Stromal cell of bone marrow (primary cell): ENCODE measurements at regions not wholly inside any gene's neighbourhood (a gene's known extent, or its start where the extent isn't known, plus 50 kb on each side); places are given as distances from the start of the nearest gene placed in this dataset.
"Not testable (repeated sequence)": the region's sequence is repeated elsewhere in the genome, so short reads cannot be mapped to it uniquely, and the experiment has no call there.

Source experiments
- DNase-seq: peaks from one replicate; pipeline ENCODE4 v3.0.0-alpha.2; 2012; ENCODE audit warnings: low read depth

GRCh38 chr18:71233177-71233576 is 944.3 kb downstream of the SOCS6 start:
- DNase-seq: no peak

- no peak for DNase-seq
These were observed 934.6 kb downstream of the SOCS6 start for GRCh38 chr18:71223486-71223885.

GRCh38 chr18:71221405-71221804 is 932.6 kb downstream of the SOCS6 start:
- no peak for DNase-seq

- not testable (repeated sequence) for DNase-seq
These were observed 923.9 kb downstream of the SOCS6 start for GRCh38 chr18:71212739-71213138.

- DNase-seq: no peak
These were observed 923.4 kb downstream of the SOCS6 start for GRCh38 chr18:71212222-71212621.

- no peak for DNase-seq
These were observed 921.1 kb downstream of the SOCS6 start for GRCh38 chr18:71209944-71210343.

GRCh38 chr18:71194438-71194837 is 905.6 kb downstream of the SOCS6 start:
- no peak for DNase-seq

- no peak for DNase-seq
These were observed 900.7 kb downstream of the SOCS6 start for GRCh38 chr18:71189581-71189980.

- no peak for DNase-seq
These were observed 879.8 kb downstream of the SOCS6 start for GRCh38 chr18:71168557-71169145.

GRCh38 chr18:71136487-71136886 is 847.6 kb downstream of the SOCS6 start:
- DNase-seq: no peak

GRCh38 chr18:71134122-71134521 is 845.3 kb downstream of the SOCS6 start:
- no peak for DNase-seq

- DNase-seq: no peak
These were observed 843.1 kb downstream of the SOCS6 start for GRCh38 chr18:71131918-71132317.

- DNase-seq: no peak
These were observed 841.5 kb downstream of the SOCS6 start for GRCh38 chr18:71130351-71130750.

GRCh38 chr18:71125581-71125980 is 836.7 kb downstream of the SOCS6 start:
- DNase-seq: no peak

GRCh38 chr18:71116535-71116934 is 827.7 kb downstream of the SOCS6 start:
- DNase-seq: no peak

- no peak for DNase-seq
These were observed 826.4 kb downstream of the SOCS6 start for GRCh38 chr18:71115261-71115660.

- peak; percentile 2 for DNase-seq
These were observed 825.8 kb downstream of the SOCS6 start for GRCh38 chr18:71114550-71115210.

GRCh38 chr18:71107244-71107643 is 818.4 kb downstream of the SOCS6 start:
- no peak for DNase-seq

- no peak for DNase-seq
These were observed 817.9 kb downstream of the SOCS6 start for GRCh38 chr18:71106701-71107100.

GRCh38 chr18:71105994-71106546 is 817.2 kb downstream of the SOCS6 start:
- DNase-seq: no peak

- DNase-seq: peak; percentile 59
These were observed 816.4 kb downstream of the SOCS6 start for GRCh38 chr18:71105078-71105819.

- no peak for DNase-seq
These were observed 790.8 kb downstream of the SOCS6 start for GRCh38 chr18:71079606-71080005.

- DNase-seq: no peak
These were observed 788.6 kb downstream of the SOCS6 start for GRCh38 chr18:71077451-71077850.
